CD4-positive, alpha-beta T cell treated with Interleukin-10 for 1 hour (primary cell): ENCODE measurements at regions not wholly inside any gene's neighbourhood (a gene's known extent, or its start where the extent isn't known, plus 50 kb on each side); places are given as distances from the start of the nearest gene placed in this dataset.

Source experiments
- DNase-seq: peaks from one replicate; pipeline ENCODE4 v3.0.0-alpha.2; 2020

DNA sequence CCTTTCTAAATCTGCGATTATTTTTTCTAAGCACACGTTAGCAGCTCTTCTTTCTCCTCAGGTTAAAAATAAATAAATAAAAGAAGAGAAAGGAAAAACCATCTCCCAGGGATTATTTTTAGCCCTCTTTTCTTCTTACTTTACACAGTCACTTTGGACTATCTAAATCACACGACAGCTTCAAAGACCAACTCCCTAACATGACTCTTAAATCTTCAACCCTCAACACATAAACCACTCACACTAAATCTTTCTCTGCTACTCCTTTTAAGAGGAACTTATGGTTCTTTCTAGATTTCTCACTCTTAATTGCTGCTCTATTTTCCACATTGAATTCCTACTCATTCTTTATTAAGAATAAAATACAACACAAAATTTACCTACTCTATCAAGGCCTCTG is 1095.0 kb upstream of the B3GALT2 start:
- no peak for DNase-seq

DNA sequence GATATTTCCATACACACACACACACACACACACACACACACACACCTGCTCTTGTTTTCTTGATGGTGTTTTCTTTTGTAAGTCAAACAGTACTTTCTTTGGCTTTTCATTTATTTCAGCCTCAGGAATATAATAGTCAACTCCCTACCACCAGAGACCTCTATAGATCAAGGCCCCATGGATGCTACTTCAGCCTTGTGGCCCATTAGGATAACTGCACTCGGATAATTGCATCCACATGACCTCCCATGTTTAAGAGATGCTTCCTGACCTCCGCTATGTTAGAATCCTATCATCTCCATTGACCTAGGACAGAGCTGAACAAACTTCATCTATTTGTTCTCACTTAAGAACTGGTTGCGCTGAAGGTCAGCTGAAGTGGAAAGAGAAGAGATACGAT is 1094.0 kb upstream of the B3GALT2 start:
- no peak for DNase-seq

DNA sequence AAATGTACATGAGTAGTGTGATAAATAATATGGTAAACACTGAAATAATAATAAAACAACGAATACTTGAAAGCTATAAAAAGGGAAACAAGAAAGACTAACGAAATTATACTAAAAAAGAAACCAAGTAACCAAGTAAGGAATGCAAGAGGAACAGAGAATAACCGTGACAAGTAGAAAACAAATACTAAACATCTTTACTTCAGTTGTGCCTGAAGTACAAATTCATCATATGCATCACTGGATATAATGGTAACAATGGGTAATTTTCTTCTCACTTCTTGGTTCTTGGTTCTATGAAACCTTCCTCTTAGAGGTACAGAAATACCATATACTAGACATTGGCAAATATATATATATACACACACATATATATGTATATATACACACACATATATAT is 1093.6 kb upstream of the B3GALT2 start:
- no peak for DNase-seq

DNA sequence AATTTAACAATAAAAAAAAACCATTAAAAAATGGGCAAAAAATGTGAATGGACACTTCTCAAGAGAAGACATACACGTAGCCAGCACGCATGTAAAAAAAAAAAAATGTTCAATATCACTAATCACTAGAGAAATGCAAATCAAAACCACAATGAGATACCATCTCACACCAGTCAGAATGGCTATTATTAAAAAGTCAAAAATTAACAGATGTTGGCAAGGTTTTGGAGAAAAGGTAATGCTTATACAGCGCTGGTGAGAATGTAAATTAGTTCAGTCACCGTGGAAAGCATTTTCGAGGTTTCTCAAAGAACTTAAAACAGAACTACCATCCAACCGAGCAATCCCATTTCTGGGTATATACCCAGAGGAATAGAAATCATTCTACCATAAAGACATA is 1091.5 kb upstream of the B3GALT2 start:
- no peak for DNase-seq

DNA sequence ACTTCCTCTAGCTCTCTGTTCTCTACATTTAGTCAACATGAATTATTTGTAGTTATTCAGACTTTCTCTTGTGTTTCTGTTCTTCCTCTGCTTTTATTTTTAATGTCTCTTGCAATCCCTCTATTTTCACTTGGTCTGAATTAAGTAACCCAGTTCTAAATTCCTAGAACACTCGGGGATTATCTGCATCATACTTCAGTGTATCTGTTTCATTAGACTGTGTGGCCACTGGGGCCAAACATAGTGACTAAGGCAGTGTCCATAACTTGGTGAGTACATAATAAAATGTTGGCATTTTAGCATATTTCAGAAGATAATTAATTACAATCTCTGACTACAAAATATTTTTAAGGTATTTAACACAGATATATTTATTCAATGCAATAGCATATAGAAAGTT is 1087.2 kb upstream of the B3GALT2 start:
- no peak for DNase-seq

DNA sequence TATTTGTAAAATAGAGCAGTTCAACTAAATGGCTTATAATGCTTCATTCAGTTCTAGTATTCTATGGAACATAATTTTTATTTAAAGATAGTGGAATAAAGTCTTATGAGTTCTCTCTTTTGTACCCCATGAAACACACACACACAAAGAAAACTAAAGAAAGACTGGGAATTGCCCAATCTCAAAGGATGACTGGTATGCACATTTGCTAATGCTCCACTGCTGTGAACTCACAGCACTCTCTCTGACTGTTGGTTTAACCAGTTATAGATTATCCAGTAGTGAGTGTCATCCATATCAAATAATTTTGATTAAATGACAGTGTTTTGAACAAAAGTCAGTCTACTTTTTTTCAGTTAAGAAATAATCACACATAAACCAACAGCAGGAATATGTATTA is 1082.4 kb upstream of the B3GALT2 start:
- no peak for DNase-seq

DNA sequence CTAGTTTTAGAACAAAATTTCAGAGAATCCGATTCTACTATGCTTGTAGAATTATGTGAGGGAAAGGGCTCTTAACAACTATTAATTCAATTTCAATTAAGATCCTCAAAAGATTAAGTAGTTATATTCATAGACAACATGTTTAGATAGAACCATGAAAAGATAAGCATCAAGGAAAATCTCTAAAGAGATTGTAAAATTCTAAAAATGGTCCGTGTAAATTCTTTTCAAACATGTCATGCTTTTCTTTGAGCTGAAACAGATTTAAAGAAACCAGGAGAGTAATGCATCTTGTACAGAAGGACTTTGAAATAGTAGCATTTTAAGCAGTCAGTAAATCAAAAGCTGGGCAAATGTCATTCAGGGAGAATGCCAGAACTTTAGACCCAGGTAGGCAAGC is 1080.6 kb upstream of the B3GALT2 start:
- DNase-seq = no peak

DNA sequence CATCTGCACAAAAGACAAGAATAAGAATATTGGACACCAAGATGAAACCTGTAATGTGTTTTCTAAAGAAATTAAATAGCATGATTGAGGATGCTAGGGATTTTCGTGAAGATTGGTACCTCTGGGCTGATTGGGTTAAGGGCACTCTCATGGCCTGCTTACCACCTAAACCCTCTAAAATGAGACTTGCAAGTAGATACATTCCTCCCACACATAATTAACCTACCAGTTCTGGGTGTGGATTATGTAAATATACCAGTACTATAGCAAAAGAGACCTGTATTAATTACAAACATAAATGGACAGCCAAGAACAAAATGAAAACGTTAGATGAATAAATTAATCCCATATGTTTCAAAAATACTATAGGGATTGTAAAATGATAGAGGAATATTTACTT is 1069.6 kb upstream of the B3GALT2 start:
- DNase-seq = no peak

DNA sequence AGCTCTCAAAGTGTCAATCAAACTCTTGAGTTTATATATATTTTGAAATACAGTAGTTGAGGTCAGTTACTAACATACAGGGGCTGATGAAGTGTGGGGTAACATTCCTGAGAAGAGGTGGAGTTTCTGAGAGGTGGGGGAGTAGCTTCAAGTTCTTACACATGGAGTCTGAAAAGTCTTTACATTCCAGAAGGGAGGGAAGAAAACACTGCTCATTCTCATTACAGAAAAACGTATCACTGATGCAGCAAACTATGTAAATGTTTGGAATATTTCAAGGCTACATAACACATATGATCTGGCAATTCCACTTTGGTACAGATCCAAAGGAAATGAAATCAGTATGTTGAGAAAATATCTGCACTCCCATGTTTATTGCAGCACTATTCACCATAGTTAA is 1065.8 kb upstream of the B3GALT2 start:
- DNase-seq = no peak

DNA sequence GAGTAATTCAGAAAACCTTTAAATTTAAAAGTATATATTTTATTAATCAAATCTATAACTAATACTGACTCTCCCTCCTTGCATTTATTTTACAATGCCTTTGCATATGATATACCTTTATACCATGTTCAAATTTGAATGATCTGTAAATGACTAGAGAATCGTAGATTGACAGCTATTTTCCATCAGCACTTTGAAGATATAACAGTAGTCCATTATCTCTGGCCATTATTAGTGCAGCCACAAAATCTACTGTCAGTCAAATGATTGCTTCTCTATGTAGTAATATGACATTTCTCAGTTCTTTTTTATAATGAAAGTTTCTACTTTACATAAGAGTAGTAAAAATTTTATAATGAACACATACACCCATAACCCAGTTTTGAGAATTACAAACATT is 1054.8 kb upstream of the B3GALT2 start:
- no peak for DNase-seq

DNA sequence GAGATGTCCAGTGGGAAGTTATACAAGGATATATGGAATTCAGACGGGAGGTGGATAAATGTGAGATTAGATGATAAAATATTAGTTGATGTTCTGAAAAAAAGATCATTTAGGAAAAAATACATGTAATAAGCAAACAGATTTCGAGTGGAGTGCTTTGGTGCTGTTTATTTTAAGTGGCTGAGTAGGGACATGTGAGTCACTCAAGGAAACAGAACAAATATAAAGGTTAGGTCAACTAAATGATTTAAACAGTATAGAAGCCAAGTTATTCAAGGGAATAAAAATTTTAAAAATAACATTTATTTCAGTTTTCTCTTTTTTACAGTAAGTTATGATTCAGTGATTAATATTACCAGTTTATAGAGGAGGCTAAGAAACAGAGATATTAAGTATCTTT is 1046.7 kb upstream of the B3GALT2 start:
- no peak for DNase-seq

DNA sequence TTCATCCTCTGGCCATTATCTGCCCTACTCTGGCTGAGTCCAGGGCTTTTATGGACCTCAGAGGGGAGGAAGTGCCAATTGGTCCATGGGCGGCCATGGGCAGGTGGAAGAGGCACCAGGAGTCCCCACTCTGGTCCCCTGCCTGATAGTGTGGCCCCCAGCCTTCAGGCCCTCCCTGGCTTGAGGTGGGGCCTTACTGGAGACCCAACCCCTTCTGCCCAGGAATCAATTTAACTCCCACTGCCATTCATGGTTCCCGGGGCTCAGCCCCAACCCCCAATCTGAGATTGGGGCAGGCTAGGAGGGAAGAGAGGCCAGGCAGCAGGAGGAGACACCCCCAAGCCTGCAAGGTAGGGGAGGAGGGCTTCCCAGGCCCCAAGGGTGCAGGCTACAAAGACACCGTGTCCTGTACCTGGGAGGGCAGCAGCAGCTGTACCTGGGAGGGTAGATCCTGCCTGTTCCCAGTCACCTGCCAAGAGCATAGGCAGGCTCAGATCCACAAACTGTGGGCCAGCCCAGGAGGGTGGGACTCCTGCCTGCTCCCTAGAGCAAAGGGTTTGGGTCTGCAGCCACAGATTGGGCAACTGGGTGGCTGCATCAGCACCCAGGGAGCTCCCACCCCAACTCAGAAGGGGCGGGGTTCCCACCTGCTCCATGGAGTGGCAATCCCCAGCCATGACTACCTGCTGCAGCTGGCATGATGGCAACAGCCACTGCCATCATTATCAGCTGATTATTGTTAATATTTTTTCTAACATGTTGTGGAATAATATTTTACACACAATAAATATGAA is 1044.1 kb upstream of the B3GALT2 start:
- DNase-seq = no peak

DNA sequence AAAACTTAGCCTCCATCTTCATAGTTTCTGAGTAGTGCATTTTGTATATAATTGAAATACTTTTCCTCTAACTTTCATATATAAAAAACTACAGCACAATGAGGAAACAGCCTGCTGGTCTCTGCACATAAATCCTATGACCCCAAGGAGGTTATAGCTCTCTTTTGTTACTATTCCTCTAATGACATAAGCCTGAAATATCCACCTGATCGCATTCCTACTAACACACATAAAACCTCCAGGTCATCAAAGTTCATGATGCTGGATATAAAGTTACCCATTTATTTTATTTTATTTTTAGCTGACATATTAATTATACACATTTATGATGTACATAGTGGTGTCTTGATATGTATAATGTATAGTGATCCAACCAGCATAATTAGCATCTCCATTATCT is 1042.0 kb upstream of the B3GALT2 start:
- DNase-seq = no peak

DNA sequence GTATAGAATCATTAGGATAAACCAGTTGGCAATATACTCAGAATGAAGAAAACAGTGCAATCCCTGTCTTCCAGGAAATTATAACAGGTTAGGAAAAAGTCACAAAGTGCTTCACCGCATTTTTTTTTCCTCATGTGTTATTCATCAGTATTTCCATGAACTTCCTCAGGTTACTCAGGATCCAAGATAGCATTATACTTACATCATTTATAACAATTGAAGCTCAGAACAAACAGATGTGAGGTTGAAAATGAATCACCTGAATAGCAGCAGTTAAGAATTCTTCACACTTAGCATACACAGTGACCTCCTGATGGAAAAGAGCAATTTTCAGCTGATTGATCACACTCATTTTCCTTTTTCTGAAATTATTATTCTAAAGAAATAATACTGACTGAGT is 1040.7 kb upstream of the B3GALT2 start:
- no peak for DNase-seq

DNA sequence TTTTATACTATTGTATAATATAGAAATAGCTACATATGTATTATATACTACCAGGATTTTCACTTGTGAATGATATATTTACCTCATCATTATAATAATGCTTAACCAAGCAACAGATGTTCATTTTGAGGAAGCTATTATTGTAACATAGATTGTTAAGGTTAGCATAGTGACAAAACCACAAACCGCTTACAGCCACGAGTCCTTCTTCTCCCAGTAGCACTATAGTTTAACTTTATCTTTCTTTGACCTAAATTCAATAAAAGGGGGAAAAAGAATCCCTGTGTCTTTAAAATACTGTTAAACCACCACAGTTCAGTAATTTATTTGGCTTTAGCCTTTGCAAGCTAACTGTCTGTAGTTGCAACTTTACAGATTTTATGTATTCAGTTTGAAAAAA is 1039.4 kb upstream of the B3GALT2 start:
- peak; percentile 21 for DNase-seq

DNA sequence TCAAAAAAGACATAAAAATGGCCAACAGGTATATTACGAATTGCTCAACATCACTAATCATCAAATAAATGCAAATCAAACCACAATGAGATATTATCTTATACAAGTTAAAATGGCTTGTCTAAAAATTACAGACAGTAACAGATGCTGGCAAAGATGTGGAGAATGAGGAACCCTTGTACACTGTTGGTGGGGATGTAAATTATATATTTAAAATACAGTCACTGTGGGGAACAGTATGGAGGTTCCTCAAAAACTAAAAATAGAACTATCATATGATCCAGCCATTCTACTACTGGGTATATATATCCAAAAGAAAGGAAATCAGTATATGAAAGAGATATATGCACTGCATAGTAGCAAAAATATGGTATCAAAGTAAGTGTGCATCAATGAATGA is 1037.2 kb upstream of the B3GALT2 start:
- no peak for DNase-seq

DNA sequence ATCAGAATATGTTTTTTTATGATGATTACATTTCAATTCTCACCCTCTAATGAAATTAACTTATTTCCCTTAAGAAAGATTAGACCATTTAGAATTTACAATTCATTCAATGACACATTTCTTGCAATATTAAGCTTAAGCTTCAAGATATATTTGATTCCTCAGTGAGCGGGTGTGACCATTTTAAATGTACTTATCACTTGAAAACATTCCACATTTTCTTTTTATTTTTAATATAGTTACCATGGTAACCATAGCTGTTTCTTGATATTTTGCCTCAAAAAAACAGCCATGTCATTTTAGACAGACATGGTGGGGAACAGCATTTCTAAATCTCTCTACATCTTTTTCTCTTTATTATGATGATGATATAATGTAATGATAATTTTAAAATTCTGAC is 1029.0 kb upstream of the B3GALT2 start:
- no peak for DNase-seq

DNA sequence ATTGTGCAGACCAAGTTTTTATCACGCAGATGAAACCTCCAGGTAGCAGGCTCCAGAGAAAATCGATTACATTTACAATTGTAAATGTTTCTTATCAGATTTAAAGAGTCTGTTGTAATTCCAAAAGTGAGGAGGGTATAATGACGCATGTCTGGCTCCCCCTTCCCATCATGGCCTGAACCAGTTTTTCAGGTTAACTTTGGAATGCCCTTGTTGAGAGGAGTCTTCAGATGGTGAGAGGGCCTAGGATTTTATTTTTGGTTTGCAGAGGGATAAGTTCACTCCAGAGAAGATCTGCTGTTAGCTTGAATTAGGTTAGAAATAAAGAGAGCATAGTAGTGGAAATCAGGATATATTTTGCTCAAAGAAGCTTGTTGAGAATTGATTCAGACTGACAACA is 1028.3 kb upstream of the B3GALT2 start:
- no peak for DNase-seq

DNA sequence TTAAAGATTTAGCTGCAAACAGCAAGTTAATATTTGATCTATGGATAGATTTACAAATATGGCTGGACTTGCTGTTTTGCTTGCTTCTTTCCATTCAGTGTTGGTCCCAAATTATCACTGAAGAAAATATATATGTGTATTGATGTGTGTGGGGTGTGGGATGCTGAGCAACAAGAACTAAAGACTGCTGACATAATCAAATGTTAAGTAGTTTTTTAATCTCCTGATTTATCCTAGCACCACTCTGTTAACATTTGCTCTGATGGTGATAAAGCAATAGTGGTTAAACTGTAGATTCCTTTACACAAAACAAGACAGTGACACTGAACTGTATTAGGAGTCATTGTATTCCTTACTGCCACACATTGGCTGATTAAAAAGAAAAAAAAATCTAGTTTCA is 1023.5 kb upstream of the B3GALT2 start:
- DNase-seq = no peak

DNA sequence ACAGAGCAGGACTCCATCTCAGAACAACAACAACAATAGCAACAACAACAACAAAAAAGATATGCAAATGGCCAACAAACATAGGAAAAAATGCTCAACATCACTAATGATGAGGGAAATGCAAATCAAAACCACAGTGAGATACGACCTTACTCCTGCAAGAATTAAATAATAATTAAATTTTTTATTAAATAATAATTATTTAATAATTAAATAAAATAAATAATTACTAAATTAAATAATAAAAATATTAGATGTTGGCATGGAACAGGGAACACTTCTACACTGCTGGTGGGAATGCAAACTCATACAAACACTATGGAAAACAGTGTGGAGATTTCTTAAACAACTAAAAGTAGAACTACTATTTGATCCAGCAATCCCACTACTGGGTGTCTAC is 1022.3 kb upstream of the B3GALT2 start:
- no peak for DNase-seq

DNA sequence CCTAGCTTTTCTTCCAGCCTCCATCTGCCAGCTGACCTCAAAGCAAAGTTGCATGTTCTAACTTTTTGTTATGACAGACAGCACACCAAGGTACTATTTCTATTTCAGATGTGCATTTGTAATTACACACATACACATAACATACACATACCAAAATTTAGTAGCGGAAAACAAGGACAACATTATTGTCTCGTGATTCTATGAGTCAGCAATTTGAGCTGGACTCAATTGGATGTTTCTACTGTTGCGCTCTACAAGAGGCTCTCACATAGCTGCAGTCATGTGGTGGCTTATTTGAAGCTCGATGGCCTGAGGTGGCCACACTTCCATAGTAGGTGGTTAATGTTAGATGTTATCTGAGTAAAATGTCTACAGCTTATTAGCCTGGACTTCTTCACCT is 1010.1 kb upstream of the B3GALT2 start:
- no peak for DNase-seq

DNA sequence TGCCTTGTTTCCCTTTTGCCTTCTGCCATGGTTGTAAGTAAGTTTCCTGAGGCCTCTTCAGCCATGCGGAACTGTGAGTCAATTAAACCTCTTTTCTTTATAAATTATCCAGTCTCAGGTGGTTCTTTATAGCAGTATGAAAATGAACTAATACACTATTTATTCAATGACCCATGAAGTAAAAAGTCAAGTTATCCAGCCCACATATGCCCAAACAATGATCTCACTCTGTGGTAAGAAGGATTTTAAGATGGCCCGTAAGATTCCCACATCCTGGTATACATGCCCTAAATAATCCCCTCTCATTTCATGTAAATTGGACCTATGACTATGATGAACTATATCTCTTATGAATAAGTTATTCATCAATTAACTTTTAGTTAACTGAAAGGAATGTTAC is 1008.3 kb upstream of the B3GALT2 start:
- DNase-seq = no peak

DNA sequence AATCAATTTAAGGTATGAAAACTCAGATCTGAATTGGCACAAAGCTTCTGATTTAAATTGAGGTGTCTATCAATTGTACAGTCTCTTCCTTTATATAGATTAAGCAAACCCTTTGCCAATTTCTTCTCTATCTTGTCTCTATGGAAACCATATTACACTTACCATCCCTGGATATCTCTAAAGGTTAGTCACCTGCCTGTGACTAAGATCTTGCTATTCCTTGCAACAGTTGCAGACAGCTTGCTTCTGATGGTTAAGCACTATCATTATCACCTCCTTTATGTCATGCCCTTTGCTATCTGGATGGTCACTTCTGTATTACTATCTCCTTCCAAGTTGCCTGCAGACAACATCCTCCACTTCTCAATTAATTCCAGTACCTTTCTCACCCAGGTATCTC is 998.6 kb upstream of the B3GALT2 start:
- DNase-seq = no peak

DNA sequence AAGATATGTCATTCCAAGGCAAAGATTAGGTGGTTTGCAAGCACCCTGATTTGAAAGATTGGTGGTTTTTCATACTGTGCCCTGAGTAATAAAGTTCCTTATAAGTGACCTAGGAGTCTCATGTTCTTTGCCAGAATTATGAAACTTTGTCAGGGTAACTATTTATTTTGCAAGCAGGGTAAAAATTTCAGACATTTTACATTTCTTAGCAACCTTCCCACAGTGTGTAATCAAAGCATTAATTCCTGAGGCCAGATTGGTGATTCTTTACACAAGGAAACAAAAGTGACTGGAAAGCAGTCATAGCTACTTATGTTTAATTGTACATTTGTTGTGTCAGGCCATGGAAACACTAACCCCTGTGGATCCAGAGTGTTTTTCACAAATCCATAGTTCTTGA is 998.0 kb upstream of the B3GALT2 start:
- no peak for DNase-seq

DNA sequence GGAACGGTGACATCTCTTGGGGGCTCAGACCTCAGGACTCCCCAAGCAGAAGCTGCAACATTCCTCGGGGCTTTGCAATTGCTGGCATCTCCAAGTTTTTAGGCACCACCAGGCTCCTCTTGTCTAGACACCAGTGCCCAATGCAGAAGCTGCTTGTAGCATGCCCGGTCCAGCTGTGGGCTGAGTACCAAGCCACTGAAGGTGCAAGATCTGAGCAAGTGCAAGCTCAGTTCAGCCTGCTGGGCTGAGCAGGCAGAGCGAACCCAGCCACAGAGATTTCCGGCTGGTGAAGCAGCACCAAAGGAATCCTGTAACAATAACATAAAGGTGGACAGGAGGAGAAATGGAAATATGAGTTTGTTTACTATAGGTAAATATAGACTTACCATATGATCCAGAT is 995.4 kb upstream of the B3GALT2 start:
- DNase-seq = no peak

DNA sequence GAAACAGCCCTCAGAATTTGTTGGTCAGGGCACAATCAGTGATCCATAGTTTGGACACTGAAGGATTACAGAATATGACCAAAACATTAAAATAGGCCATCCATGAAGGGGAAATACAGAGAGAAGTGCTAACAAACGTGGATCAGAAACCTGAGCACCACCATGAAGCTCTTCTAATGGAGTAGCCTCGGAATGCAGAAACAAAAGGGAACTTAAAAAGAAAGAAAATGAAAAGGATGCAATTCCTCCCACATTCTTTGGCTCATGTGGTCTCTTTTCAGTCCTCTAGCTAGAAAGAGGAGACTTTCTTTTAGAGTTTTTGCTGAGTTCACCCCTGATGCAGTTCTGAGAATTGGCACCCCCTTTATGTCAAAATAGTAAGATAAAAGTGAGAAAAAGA is 989.8 kb upstream of the B3GALT2 start:
- DNase-seq = no peak
